ENCODE measurements at regions not wholly inside any gene's neighbourhood (a gene's known extent, or its start where the extent isn't known, plus 50 kb on each side); places are given as distances from the start of the nearest gene placed in this dataset.

DNA sequence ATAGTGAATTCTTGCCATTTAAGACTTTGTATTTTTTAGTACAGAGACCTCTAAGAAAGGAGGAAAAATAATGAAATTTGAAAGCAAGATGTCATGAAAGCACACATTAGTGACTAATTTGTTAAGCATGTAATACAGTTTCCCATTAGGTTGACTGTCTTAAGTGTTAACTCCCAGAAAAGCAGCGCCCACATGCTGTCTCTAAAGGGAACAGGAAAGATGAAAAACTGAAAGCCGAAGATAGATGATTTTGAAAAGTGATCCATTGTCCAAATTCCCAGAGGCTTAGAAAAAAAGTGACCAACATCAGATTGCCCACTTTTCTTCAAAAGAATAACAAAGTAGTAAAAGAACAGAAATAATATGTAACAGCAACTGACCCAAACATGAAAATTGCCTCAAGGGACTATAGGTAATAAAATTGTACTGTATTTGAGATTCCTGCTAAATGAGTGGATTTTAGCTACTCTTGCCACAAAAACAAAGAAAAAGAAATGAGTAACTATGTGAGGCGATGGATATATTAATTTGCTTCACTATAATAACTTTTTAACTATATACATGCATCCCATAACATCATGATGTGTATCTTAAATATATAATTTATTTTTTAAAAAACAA is 83.2 kb upstream of the OGFRL1 start:
- TF ChIP-seq, protein P1, sequence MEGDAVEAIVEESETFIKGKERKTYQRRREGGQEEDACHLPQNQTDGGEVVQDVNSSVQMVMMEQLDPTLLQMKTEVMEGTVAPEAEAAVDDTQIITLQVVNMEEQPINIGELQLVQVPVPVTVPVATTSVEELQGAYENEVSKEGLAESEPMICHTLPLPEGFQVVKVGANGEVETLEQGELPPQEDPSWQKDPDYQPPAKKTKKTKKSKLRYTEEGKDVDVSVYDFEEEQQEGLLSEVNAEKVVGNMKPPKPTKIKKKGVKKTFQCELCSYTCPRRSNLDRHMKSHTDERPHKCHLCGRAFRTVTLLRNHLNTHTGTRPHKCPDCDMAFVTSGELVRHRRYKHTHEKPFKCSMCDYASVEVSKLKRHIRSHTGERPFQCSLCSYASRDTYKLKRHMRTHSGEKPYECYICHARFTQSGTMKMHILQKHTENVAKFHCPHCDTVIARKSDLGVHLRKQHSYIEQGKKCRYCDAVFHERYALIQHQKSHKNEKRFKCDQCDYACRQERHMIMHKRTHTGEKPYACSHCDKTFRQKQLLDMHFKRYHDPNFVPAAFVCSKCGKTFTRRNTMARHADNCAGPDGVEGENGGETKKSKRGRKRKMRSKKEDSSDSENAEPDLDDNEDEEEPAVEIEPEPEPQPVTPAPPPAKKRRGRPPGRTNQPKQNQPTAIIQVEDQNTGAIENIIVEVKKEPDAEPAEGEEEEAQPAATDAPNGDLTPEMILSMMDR (IDR thresholded peaks at IDR 0.05; ENCODE audit: borderline replicate concordance, extremely low read depth, low read length, poor library complexity, severe bottlenecking): no peak
- no peak for TF ChIP-seq EZH2 (IDR thresholded peaks at IDR 0.05; ENCODE audit: borderline replicate concordance, low read depth, low read length, severe bottlenecking)

Data from DND-41 (cell line).